Fibroblast of lung (primary cell): ENCODE measurements at regions not wholly inside any gene's neighbourhood (a gene's known extent, or its start where the extent isn't known, plus 50 kb on each side); places are given as distances from the start of the nearest gene placed in this dataset.

Source experiments
- CTCF ChIP-seq, 2 donors: IDR thresholded peaks in 1 of 2; conservative IDR thresholded peaks in 1 of 2; 1 replicate in 1 of 2; 2 replicates in 1 of 2; pipeline ENCODE4 v1.5.1; 2011 to 2012; ENCODE audit warnings: low read length in 2 of 2, control low read depth in 1 of 2, inconsistent platforms in 1 of 2, low read depth in 1 of 2, mild to moderate bottlenecking in 1 of 2
- EZH2 ChIP-seq: IDR thresholded peaks from 2 replicates; pipeline ENCODE4 v1.5.1; 2012; ENCODE audit warnings: low read length, control low read depth, mild to moderate bottlenecking; ENCODE audit errors: missing control alignments

- TF ChIP-seq CTCF (conservative IDR thresholded peaks at IDR 0.05 in 1 of 2, IDR thresholded peaks at IDR 0.05 in 1 of 2; ENCODE audit: low read depth in 1 of 2, low read length in 2 of 2), result no peak
- no peak for TF ChIP-seq EZH2
Observed at GRCh38 chr9:87089929-87090328, 142.6 kb upstream of the GAS1 start.
